HepG2 (cell line): ENCODE measurements at regions not wholly inside any gene's neighbourhood (a gene's known extent, or its start where the extent isn't known, plus 50 kb on each side); places are given as distances from the start of the nearest gene placed in this dataset.

Experiments used
- BRCA1 ChIP-seq: sonication (generic); formaldehyde crosslinking; IDR thresholded peaks from 2 replicates; pipeline ENCODE4 v1.4.0; 2020; ENCODE audit warnings: missing genetic modification reagents
- EP300 ChIP-seq, 3 experiments: sonication (generic) in 1 of 3; formaldehyde crosslinking in 1 of 3; IDR thresholded peaks; 2 replicates each; pipeline versions ENCODE4 v1.5.1 to v1.6.1; 2011 to 2020; ENCODE audit warnings: low read depth in 2 of 3, low read length in 2 of 3, borderline replicate concordance in 1 of 3, improper control_type of control experiment in 1 of 3, mild to moderate bottlenecking in 1 of 3, missing genetic modification reagents in 1 of 3, moderate library complexity in 1 of 3
- U2AF1 ChIP-seq: fragments of 200-400 bp; formaldehyde crosslinking; optimal IDR thresholded peaks from 2 replicates; pipeline ENCODE3; 2017; ENCODE audit warnings: mild to moderate bottlenecking, low read depth, low read length
- ZBTB7A ChIP-seq: sonication (generic); formaldehyde crosslinking; IDR thresholded peaks from 2 replicates; pipeline ENCODE4 v1.8.0; 2022; ENCODE audit warnings: mild to moderate bottlenecking, missing genetic modification reagents
- ZFP36 ChIP-seq: fragments of 150-350 bp; IDR thresholded peaks from 2 replicates; pipeline ENCODE4 v1.6.1; 2018; ENCODE audit warnings: borderline replicate concordance, low read length, low read depth; ENCODE audit not compliant: partially characterized antibody
- TF ChIP-seq, protein P1 (sequence below): sonication (generic); formaldehyde crosslinking; IDR thresholded peaks from 2 replicates; pipeline ENCODE4 v1.8.0; 2022; ENCODE audit warnings: missing genetic modification reagents, low read depth, mild to moderate bottlenecking, borderline replicate concordance

DNA sequence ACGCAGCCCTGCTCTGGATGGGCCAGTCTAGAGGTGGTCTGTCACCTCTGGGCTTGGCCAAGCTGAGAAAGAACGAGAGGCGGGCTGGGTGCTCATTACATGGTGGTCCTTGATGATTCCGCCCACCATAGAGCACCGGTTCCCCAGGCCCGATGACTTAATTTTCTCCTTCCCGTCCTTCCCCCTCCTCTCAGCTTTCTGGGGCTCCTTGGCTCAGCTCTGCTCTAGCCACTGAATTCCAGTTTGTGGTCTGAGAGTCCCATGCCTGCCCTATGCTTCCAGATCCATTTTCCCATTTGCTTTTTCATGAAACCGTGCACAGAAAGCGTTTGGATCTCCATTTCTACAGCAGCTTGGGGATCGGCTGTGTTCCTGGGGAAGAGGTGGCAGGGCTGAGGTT lies 318.5 kb upstream of the C1orf174 start:
- TF ChIP-seq BRCA1 (CRISPR knock-in tag) (no peak), EP300 (IDR thresholded peaks at IDR 0.05; ENCODE audit: low read depth in 2 of 2, low read length in 2 of 2) (no peak), EP300 (CRISPR knock-in tag; IDR thresholded peaks at IDR 0.05; ENCODE audit: borderline replicate concordance) (no peak), ZBTB7A (no peak), U2AF1 (no peak), ZFP36 (no peak)
- TF ChIP-seq, protein P1, sequence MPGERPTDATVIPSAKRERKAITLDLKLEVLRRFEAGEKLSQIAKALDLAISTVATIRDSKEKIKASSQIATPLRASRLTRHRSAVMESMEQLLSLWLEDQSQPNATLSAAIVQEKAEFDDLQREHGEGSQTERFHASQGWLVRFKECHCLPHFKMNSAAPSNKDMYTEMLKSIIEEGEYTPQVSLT (CRISPR knock-in tag) = no peak
